PFSK-1 (cell line): ENCODE measurements at regions not wholly inside any gene's neighbourhood (a gene's known extent, or its start where the extent isn't known, plus 50 kb on each side); places are given as distances from the start of the nearest gene placed in this dataset.

ENCODE experiments used
- FOXP2 ChIP-seq: optimal IDR thresholded peaks from 2 replicates; pipeline ENCODE3; 2011; ENCODE audit warnings: borderline replicate concordance, control low read depth, inconsistent platforms; ENCODE audit not compliant: insufficient read depth; ENCODE audit errors: extremely low read length, extremely low read depth
- POLR2AphosphoS5 ChIP-seq: IDR thresholded peaks from 2 replicates; pipeline ENCODE4 v1.6.1; 2012; ENCODE audit warnings: low read depth, mild to moderate bottlenecking, control low read depth, low read length, moderate library complexity
- REST ChIP-seq, 2 experiments: IDR thresholded peaks; 2 replicates each; pipeline versions ENCODE4 v1.6.1 to v1.8.0; 2011 to 2012; ENCODE audit warnings: low read depth in 2 of 2, low read length in 2 of 2, control low read depth in 1 of 2, inconsistent platforms in 1 of 2, mild to moderate bottlenecking in 1 of 2, moderate library complexity in 1 of 2; ENCODE audit not compliant: insufficient read depth in 1 of 2
- SIN3A ChIP-seq: IDR thresholded peaks from 2 replicates; pipeline ENCODE4 v1.6.1; 2012; ENCODE audit warnings: mild to moderate bottlenecking, low read length, moderate library complexity, borderline replicate concordance; ENCODE audit not compliant: insufficient read depth
- TAF1 ChIP-seq: IDR thresholded peaks from 2 replicates; pipeline ENCODE4 v1.6.1; 2012; ENCODE audit warnings: low read length, control low read depth, borderline replicate concordance; ENCODE audit not compliant: insufficient read depth

- TF ChIP-seq SIN3A (no peak), FOXP2 (no peak)
These were observed 137.9 kb downstream of the CTTN start for GRCh38 chr11:70536051-70536877.

GRCh38 chr11:70537576-70538571 lies 139.5 kb downstream of the CTTN start:
- TF ChIP-seq FOXP2 (no peak), SIN3A (no peak), POLR2AphosphoS5 (no peak), REST (IDR thresholded peaks at IDR 0.05; ENCODE audit: insufficient read depth in 1 of 2, low read depth in 2 of 2, low read length in 2 of 2) (no peak), TAF1 (no peak)

GRCh38 chr11:70538641-70539359 lies 140.5 kb downstream of the CTTN start:
- TF ChIP-seq REST (IDR thresholded peaks at IDR 0.05; ENCODE audit: insufficient read depth in 1 of 2, low read depth in 2 of 2, low read length in 2 of 2) (no peak), FOXP2 (no peak), POLR2AphosphoS5 (no peak), TAF1 (no peak), SIN3A (no peak)

- TF ChIP-seq REST (IDR thresholded peaks at IDR 0.05; ENCODE audit: insufficient read depth in 1 of 2, low read depth in 2 of 2, low read length in 2 of 2) (no peak), POLR2AphosphoS5 (no peak), FOXP2 (no peak), SIN3A (no peak), TAF1 (no peak)
These were observed 141.2 kb downstream of the CTTN start for GRCh38 chr11:70539360-70540095.

GRCh38 chr11:70540196-70540595 lies 141.9 kb downstream of the CTTN start:
- TF ChIP-seq SIN3A (no peak), TAF1 (no peak), POLR2AphosphoS5 (no peak), FOXP2 (no peak), REST (IDR thresholded peaks at IDR 0.05; ENCODE audit: insufficient read depth in 1 of 2, low read depth in 2 of 2, low read length in 2 of 2) (no peak)
